ENCODE measurements at regions not wholly inside any gene's neighbourhood (a gene's known extent, or its start where the extent isn't known, plus 50 kb on each side); places are given as distances from the start of the nearest gene placed in this dataset.

- TF ChIP-seq, protein P1, sequence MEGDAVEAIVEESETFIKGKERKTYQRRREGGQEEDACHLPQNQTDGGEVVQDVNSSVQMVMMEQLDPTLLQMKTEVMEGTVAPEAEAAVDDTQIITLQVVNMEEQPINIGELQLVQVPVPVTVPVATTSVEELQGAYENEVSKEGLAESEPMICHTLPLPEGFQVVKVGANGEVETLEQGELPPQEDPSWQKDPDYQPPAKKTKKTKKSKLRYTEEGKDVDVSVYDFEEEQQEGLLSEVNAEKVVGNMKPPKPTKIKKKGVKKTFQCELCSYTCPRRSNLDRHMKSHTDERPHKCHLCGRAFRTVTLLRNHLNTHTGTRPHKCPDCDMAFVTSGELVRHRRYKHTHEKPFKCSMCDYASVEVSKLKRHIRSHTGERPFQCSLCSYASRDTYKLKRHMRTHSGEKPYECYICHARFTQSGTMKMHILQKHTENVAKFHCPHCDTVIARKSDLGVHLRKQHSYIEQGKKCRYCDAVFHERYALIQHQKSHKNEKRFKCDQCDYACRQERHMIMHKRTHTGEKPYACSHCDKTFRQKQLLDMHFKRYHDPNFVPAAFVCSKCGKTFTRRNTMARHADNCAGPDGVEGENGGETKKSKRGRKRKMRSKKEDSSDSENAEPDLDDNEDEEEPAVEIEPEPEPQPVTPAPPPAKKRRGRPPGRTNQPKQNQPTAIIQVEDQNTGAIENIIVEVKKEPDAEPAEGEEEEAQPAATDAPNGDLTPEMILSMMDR (IDR thresholded peaks at IDR 0.05) = no peak
- no peak for TF ChIP-seq POLR2A (IDR thresholded peaks at IDR 0.05)
Observed at GRCh38 chr7:17421941-17422340, 123.5 kb downstream of the AHR start.
